ENCODE measurements at regions not wholly inside any gene's neighbourhood (a gene's known extent, or its start where the extent isn't known, plus 50 kb on each side); places are given as distances from the start of the nearest gene placed in this dataset.
A peak's percentile ranks its signal among the peaks of the same experiment; 100 is the strongest.
"Not testable (repeated sequence)": the region's sequence is repeated elsewhere in the genome, so short reads cannot be mapped to it uniquely, and the experiment has no call there.

GRCh38 chr14:71366861-71367260 is 459.6 kb downstream of the PCNX1 start:
- no peak for DNase-seq

- DNase-seq: no peak
These were observed 464.6 kb downstream of the PCNX1 start for GRCh38 chr14:71371711-71372396.

GRCh38 chr14:71372411-71372838 is 465.2 kb downstream of the PCNX1 start:
- DNase-seq: no peak

- DNase-seq: no peak
These were observed 466.5 kb downstream of the PCNX1 start for GRCh38 chr14:71373773-71374172.

DNA sequence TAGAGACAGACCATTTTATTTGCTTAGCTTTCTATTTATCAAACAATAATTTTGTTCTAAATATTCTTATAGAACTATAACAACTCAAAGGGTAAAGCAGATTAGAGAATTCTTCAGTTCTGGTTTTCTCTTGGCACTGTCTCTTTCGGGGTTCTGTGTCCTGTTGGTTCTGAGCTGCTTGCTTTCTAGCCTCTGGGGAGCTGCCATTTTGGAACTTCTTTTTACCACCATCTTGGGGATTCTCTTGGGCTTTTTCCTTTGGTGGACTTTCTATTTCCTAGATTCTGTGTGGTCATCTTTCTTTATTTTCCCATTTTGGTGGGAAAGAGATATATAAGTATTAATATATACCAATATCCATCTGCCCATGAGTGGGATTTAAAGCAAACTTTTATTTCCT is 467.7 kb downstream of the PCNX1 start:
- DNase-seq: no peak

DNA sequence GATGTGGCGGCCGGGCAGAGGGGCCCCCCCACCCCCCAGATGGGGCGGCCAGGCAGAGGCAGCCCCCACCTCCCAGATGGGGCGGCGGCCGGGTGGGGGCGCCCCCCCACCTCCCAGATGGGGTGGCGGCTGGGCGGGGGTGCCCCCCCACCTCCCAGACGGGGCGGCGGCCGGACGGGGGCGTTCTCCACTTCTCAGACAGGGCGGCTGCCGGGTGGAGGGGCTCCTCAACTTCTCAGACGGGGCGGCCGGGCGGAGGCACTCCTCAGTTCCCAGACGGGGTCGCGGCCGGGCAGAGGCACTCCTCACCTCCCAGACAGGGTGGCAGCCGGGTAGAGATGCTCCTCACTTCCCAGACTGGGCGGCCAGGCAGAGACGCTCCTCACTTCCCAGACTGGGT is 469.8 kb downstream of the PCNX1 start:
- no peak for DNase-seq

- DNase-seq: no peak
These were observed 473.0 kb downstream of the PCNX1 start for GRCh38 chr14:71380271-71380670.

DNA sequence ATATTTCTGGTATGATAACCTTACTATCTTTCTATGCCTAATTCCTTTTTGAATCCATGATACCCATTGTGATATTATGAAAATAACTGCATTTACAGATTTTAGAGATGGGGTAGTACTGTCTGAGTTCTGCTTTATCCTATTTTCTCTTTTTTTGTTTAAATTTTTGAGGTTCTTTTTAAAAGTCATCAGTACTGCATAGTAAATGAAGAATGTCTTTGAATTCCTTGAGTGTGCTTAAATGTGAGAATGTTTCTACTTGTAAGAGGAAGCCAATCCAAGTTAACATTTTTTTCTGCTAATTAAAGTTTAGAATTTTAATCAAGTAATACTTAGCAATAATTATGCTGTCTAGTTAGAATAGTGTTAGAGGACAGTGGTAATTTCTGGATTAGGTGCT is 474.6 kb downstream of the PCNX1 start:
- DNase-seq: no peak

DNA sequence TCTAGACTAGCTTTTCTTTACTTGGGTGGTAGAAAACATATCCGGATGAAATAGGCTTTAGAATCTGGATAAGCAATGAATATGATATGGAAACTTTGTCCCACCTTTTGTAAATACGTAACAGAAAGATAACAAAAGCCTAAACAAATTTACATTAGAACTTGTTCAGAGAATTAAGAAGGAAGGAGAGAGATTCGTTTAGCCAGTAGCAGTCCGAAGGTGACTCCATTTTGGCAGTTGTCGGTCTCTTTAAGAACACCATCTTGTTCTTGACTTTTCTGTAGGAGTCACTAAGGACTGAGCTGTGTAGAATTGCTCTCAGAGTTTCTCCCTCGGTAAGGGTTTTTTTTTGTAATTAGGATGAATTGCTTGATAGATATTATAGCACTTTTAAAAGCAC is 475.1 kb downstream of the PCNX1 start:
- DNase-seq: no peak

- no peak for DNase-seq
These were observed 476.3 kb downstream of the PCNX1 start for GRCh38 chr14:71383510-71383909.

GRCh38 chr14:71384007-71384845 is 477.0 kb downstream of the PCNX1 start:
- DNase-seq: no peak

- DNase-seq: no peak
These were observed 480.5 kb downstream of the PCNX1 start for GRCh38 chr14:71387753-71388152.

- no peak for DNase-seq
These were observed 481.1 kb downstream of the PCNX1 start for GRCh38 chr14:71388336-71388735.

DNA sequence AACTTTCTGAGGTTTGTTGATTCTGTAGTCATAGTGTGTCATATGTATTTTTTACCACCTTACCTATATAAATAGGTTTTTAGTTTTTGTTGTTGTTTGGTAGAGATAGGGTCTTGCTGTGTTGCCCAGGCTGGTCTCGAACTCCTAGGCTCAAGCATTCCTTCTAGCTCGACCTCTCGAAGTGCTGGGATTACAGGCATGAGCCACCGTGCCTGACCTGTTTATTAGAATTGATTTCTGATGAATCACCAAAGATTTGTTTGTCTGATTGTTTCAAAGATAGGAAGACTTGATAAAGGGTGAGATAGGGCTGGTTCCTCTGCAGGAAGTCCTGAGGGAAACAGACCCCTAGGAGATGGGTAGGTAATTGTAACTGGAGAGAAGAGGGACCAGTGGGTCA is 481.6 kb downstream of the PCNX1 start:
- no peak for DNase-seq

DNA sequence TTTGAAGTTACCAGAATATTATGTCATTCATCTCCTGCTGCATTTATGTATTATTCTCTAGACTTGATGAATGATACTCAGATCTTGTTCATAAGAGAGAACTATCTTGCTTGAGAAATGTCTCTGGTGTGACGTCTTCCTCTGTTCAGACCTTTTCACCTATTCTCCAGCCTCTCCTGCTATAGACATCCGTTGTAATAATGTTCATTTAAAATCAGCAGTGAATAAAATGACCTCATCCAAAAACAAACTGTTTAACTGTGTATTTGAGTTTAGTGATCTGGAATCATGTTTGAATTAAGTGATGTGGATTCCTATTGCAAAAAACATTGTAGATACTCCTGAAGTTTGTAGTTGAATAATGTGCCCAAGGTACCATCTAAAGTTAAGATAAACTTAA is 487.1 kb downstream of the PCNX1 start:
- DNase-seq: no peak

- no peak for DNase-seq
These were observed 487.9 kb downstream of the PCNX1 start for GRCh38 chr14:71395151-71395604.

DNA sequence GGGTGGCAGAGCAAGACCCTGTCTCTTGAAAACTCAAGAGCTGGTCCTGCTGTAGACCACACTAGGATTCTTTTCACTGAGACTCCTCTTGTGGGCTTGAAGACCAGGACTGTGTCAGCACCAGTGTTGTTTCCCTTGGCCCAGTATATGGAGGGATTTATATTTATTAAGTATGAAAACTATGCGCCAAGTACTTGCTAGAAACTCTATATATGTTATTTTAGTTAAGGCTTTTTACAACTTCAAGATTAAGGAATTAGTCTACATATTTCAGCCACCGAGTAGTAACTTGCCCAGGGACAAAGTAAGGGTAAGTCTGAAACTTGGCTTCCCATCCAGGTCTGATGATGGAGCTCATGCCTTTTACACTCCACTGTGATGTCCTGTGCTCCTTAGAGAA is 488.4 kb downstream of the PCNX1 start:
- no peak for DNase-seq

- DNase-seq: no peak
These were observed 488.9 kb downstream of the PCNX1 start for GRCh38 chr14:71396050-71396677.

DNA sequence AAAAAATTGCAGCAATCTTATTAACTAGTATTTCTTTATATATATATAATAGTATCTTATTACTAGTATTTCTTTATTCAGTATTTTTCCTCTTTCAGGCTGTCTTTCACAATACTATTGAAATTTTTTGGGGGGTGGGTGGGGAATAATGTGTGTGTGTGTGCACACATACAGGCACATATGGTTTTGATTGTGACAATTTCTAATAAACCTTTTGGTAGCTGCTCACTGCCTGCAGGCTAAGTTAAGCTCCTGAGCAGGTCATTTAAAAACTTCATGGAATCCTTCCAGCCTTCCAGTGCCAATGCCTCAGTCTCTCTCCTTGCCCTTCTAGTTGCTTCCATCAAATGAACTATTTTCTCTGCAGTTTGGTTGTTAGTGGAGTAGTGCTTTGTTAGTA is 490.1 kb downstream of the PCNX1 start:
- DNase-seq: no peak

- DNase-seq: no peak
These were observed 491.2 kb downstream of the PCNX1 start for GRCh38 chr14:71398450-71398849.

- no peak for DNase-seq
These were observed 491.8 kb downstream of the PCNX1 start for GRCh38 chr14:71399057-71399487.

DNA sequence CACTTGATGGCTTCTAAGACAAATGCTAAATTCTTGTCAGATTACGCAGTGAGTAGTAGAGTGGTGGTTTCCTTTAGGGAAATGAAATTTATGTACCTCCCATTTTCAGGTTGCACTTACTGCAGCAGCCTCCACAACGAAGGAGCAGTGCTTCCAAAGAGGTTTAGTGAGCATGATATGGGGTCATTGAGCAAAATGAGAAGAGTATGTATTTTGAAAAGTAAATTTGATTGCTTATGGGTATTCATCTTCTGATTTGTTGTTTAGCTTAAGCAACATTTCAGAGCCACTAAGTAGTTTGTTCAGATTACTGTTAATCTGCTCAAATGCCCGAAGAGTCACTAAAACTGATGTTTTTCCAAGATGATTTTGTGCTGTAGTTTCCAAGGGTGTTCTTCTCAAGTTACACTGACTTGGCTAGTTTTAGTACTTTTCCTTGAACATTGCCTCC is 493.6 kb downstream of the PCNX1 start:
- DNase-seq: no peak

DNA sequence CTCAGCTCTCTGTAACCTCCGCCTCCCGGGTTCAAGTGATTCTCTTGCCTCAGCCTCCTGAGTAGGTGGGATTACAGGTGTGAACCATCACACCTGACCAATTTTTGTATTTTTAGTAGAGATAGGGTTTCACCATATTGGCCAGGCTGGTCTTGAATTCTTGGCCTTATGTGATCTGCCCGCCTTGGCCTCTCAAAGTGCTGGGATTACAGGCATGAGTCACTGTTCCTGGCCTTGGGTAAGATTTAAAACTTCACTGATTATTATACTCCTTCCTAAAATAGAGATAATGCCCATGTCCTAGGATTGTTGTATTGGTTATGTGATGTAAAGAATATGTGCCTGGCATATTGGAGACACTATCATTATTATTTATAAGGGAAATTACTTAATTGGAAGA is 495.2 kb downstream of the PCNX1 start:
- DNase-seq: not testable (repeated sequence)

DNA sequence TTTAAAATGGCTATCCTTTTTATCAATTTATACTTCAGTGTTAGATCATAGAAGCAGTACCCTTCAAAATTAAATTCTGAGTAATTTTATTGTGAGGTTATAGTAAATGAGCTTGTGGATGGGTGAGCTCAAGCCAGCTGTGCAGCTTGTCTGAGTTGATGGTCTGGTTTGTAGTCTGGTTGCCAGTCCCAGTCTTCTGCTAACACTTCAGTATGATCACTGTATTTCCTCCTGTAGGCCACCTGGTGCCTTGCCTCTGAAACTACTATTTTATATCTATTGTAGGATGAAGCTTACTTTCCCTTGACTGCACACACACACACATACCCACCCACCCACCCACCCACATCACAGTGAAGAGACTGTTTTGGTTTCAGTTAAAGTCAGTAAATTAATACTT is 496.4 kb downstream of the PCNX1 start:
- DNase-seq: peak; percentile 5
